SK-N-SH (cell line): ENCODE measurements at regions not wholly inside any gene's neighbourhood (a gene's known extent, or its start where the extent isn't known, plus 50 kb on each side); places are given as distances from the start of the nearest gene placed in this dataset.

ENCODE experiments used
- CTCF ChIA-PET: fragments of 300-600, 350-600 bp; formaldehyde crosslinking; extraction: SDS; loops from one replicate; lab custom pipeline; 2021; lab: Yijun Ruan, JAX
- POLR2A ChIA-PET: fragments of 350-600 bp; sonication (Branson Sonifier 250); formaldehyde crosslinking; extraction: SDS; loops from one replicate; lab custom pipeline; 2020; ENCODE audit warnings: antibody characterized with exemption, inconsistent platforms; lab: Yijun Ruan, JAX
- DNase-seq: peaks from one replicate; pipeline ENCODE4 v3.0.0; 2012
- H2AFZ ChIP-seq: fragments of 200-600 bp; sonication (generic); 2 replicates; pipeline ENCODE4 v1.8.1; 2016; ENCODE audit warnings: antibody characterized with exemption, mild to moderate bottlenecking, low read depth
- H3F3A ChIP-seq: fragments of 200-600 bp; sonication (generic); replicated peaks from 2 replicates; pipeline ENCODE3; 2016; ENCODE audit warnings: antibody characterized with exemption, mild to moderate bottlenecking; ENCODE audit not compliant: insufficient read depth
- H3K27ac ChIP-seq, 2 experiments: fragments of 200-500 bp in 1 of 2; fragments of 200-600 bp in 1 of 2; sonication (Bioruptor generic) in 1 of 2; sonication (generic), shearing (Covaris generic) in 1 of 2; 2 replicates each; pipeline versions ENCODE4 v1.5.1 to v1.6.1; 2014 to 2016; ENCODE audit warnings: low read depth in 2 of 2, inconsistent platforms in 1 of 2, low read length in 1 of 2, mild to moderate bottlenecking in 1 of 2, mixed read lengths in 1 of 2
- H3K27me3 ChIP-seq: fragments of 200-600 bp; sonication (generic), shearing (Covaris generic); 2 replicates; pipeline ENCODE4 v1.6.1; 2016; ENCODE audit warnings: mixed run types; ENCODE audit not compliant: insufficient read depth
- H3K36me3 ChIP-seq, 2 experiments: fragments of 200-500 bp in 1 of 2; fragments of 200-600 bp in 1 of 2; sonication (Bioruptor generic) in 1 of 2; sonication (generic) in 1 of 2; replicated peaks in 1 of 2; 2 replicates each; pipeline versions ENCODE3 to v1.5.1; 2014 to 2016; ENCODE audit warnings: low read length in 1 of 2, mild to moderate bottlenecking in 1 of 2; ENCODE audit not compliant: insufficient read depth in 2 of 2, control insufficient read depth in 1 of 2
- H3K4me1 ChIP-seq, 2 experiments: fragments of 200-500 bp in 1 of 2; fragments of 200-600 bp in 1 of 2; sonication (Bioruptor generic) in 1 of 2; sonication (generic), shearing (Covaris generic) in 1 of 2; 2 replicates each; pipeline versions ENCODE4 v1.5.1 to v1.6.1; 2014 to 2016; ENCODE audit warnings: low read depth in 1 of 2, low read length in 1 of 2, mixed run types in 1 of 2; ENCODE audit not compliant: insufficient read depth in 2 of 2, control insufficient read depth in 1 of 2
- H3K4me2 ChIP-seq: fragments of 200-600 bp; sonication (generic), shearing (Covaris generic); 2 replicates; pipeline ENCODE4 v1.6.1; 2017; ENCODE audit warnings: mixed run types
- H3K4me3 ChIP-seq, 2 experiments: fragments of 200-500 bp in 1 of 2; fragments of 200-600 bp in 1 of 2; sonication (Bioruptor generic) in 1 of 2; sonication (generic), shearing (Covaris generic) in 1 of 2; 2 replicates each; pipeline versions ENCODE4 v1.5.1 to v1.8.1; 2014 to 2016; ENCODE audit warnings: low read depth in 2 of 2, inconsistent platforms in 1 of 2, low read length in 1 of 2, mild to moderate bottlenecking in 1 of 2, mixed read lengths in 1 of 2, moderate library complexity in 1 of 2
- H3K79me2 ChIP-seq: fragments of 200-600 bp; sonication (generic); 2 replicates; pipeline ENCODE4 v1.8.1; 2017; ENCODE audit warnings: mild to moderate bottlenecking; ENCODE audit not compliant: insufficient read depth
- H3K9ac ChIP-seq: fragments of 200-600 bp; sonication (generic); 2 replicates; pipeline ENCODE4 v1.6.1; 2017; ENCODE audit warnings: mixed run types
- H3K9me2 ChIP-seq: fragments of 200-600 bp; sonication (generic); 2 replicates; pipeline ENCODE4 v1.6.1; 2017; ENCODE audit warnings: mixed run types
- H3K9me3 ChIP-seq: fragments of 200-600 bp; sonication (generic); 2 replicates; pipeline ENCODE4 v1.6.1; 2017; ENCODE audit warnings: mixed run types, mild to moderate bottlenecking, moderate library complexity
- H4K20me1 ChIP-seq: fragments of 200-600 bp; sonication (generic); 2 replicates; pipeline ENCODE4 v1.6.1; 2017; ENCODE audit warnings: mild to moderate bottlenecking, mixed run types; ENCODE audit not compliant: insufficient read depth
- CTCF ChIP-seq: fragments of 200-600 bp; sonication (generic); IDR thresholded peaks from 2 replicates; pipeline ENCODE4 v1.6.1; 2017; ENCODE audit warnings: antibody characterized with exemption, mild to moderate bottlenecking, moderate library complexity
- ELF1 ChIP-seq: IDR thresholded peaks from 2 replicates; pipeline ENCODE4 v1.4.0; 2012
- EZH2phosphoT487 ChIP-seq: fragments of 200-600 bp; sonication (generic); IDR thresholded peaks from 2 replicates; pipeline ENCODE4 v1.6.1; 2017; ENCODE audit warnings: low read depth, mixed run types, mild to moderate bottlenecking, antibody characterized with exemption, moderate library complexity, borderline replicate concordance
- FOSL2 ChIP-seq: IDR thresholded peaks from 2 replicates; pipeline ENCODE4 v1.4.0; 2012; ENCODE audit warnings: low read depth, mild to moderate bottlenecking, moderate library complexity, borderline replicate concordance
- GABPA ChIP-seq: IDR thresholded peaks from 2 replicates; pipeline ENCODE4 v1.4.0; 2012; ENCODE audit warnings: low read depth, mild to moderate bottlenecking
- IRF3 ChIP-seq: fragments of 150-350 bp; IDR thresholded peaks from 2 replicates; pipeline ENCODE4 v1.6.1; 2016; ENCODE audit warnings: mild to moderate bottlenecking, low read depth, low read length
- PBX3 ChIP-seq: IDR thresholded peaks from 2 replicates; pipeline ENCODE4; 2012
- RAD21 ChIP-seq: IDR thresholded peaks from 2 replicates; pipeline ENCODE4 v1.6.1; 2012; ENCODE audit warnings: mild to moderate bottlenecking, low read length
- RCOR1 ChIP-seq: fragments of 150-350 bp; IDR thresholded peaks from 2 replicates; pipeline ENCODE4 v1.6.1; 2017; ENCODE audit warnings: antibody characterized with exemption, low read length
- RFX5 ChIP-seq: IDR thresholded peaks from 2 replicates; pipeline ENCODE4 v1.6.1; 2012; ENCODE audit warnings: mild to moderate bottlenecking, improper control_type of control experiment, low read length
- SMC3 ChIP-seq: IDR thresholded peaks from 2 replicates; pipeline ENCODE4 v1.6.1; 2012; ENCODE audit warnings: low read depth, low read length, improper control_type of control experiment
- TCF12 ChIP-seq: IDR thresholded peaks from 2 replicates; pipeline ENCODE4 v1.4.0; 2012
- TEAD4 ChIP-seq: IDR thresholded peaks from 2 replicates; pipeline ENCODE4 v1.4.0; 2012; ENCODE audit warnings: mild to moderate bottlenecking, borderline replicate concordance; ENCODE audit not compliant: insufficient read depth
- USF2 ChIP-seq: fragments of 150-350 bp; IDR thresholded peaks from 2 replicates; pipeline ENCODE4 v1.6.1; 2017; ENCODE audit warnings: antibody characterized with exemption, low read length, low read depth, borderline replicate concordance
- YY1 ChIP-seq: IDR thresholded peaks from 2 replicates; pipeline ENCODE4 v1.4.0; 2012; ENCODE audit warnings: low read depth, mild to moderate bottlenecking
- ZBTB33 ChIP-seq: IDR thresholded peaks from 2 replicates; pipeline ENCODE4 v1.4.0; 2012; ENCODE audit warnings: low read depth, borderline replicate concordance
- WGBS: methylation state at CpG from one replicate; pipeline ENCODE4 v1.1.6; 2017; ENCODE audit warnings: low lambda C conversion rate; 5-methylcytosine and 5-hydroxymethylcytosine counted together

- ChIA-PET CTCF (interaction anchor here (1.0 to 1.3 kb wide), 2 partner anchors 22 to 1970 kb away, joined by 3 read pairs; no protein-coding TSS in a partner anchor), POLR2A (no interaction called here)
- Histone ChIP-seq H3K27me3 (no peaks in the 10 kb centered on the region; the same call in 1 of the 2 replicates), H3K4me2 (no peak overlapping the region), H3K36me3 (no peaks in the 10 kb centered on the region), H4K20me1 (no peaks in the 10 kb centered on the region), H3K27ac (no peak overlapping the region), H2AFZ (no peak overlapping the region), H3K9ac (no peak overlapping the region), H3K9me3 (no peaks in the 10 kb centered on the region), H3K4me3 (no peak overlapping the region), H3K79me2 (no peaks in the 10 kb centered on the region), H3K9me2 (no peaks in the 10 kb centered on the region), H3K4me1 (peaks cover 0 to 8% of the 10 kb centered on the region in 2 experiments; a peak in 1 of 4 replicates), H3F3A (no peaks in the 10 kb centered on the region)
- TF ChIP-seq TCF12 (no peak), ZBTB33 (no peak), RCOR1 (no peak), IRF3 (no peak)
- WGBS = 51% methylated on average over 5 of the region's 5 CpGs
- peak; percentile 4 for DNase-seq
Measured at GRCh38 chr13:104567114-104567513, 1500.9 kb upstream of the SLC10A2 start.

- H3K9me2 ChIP-seq = no peaks in the 10 kb centered on the region
- POLR2A ChIA-PET = no interaction called here
- no peaks in the 10 kb centered on the region; the same call in 1 of the 2 replicates for H3K27me3 ChIP-seq
- no peaks in the 10 kb centered on the region for H3K79me2 ChIP-seq
- H3K4me2 ChIP-seq = no peak overlapping the region
- H3K9me3 ChIP-seq = no peaks in the 10 kb centered on the region
- no peak overlapping the region for H3K27ac ChIP-seq
- no peak overlapping the region for H3K4me3 ChIP-seq
- H3F3A ChIP-seq = no peaks in the 10 kb centered on the region
- WGBS = 67% methylated on average over 4 of the region's 4 CpGs
- H3K4me1 ChIP-seq = peaks cover 0 to 2% of the 10 kb centered on the region in 2 experiments; a peak in 1 of 4 replicates
- no peak overlapping the region for H2AFZ ChIP-seq
- H3K9ac ChIP-seq = no peak overlapping the region
- TF ChIP-seq GABPA = no peak
- no peak for TF ChIP-seq CTCF
- no peak for TF ChIP-seq USF2
- TF ChIP-seq ELF1 = no peak
- no peak for TF ChIP-seq EZH2phosphoT487
- no peak for TF ChIP-seq FOSL2
- no peak for TF ChIP-seq TEAD4
- TF ChIP-seq RAD21 = no peak
- TF ChIP-seq ZBTB33 = no peak
- no peak for TF ChIP-seq YY1
- no peak for TF ChIP-seq SMC3
- no peak for TF ChIP-seq RFX5
- TF ChIP-seq PBX3 = no peak
- TF ChIP-seq, all 33 proteins: peak for 0
- no peaks in the 10 kb centered on the region for H4K20me1 ChIP-seq
- DNase-seq = no peak
- H3K36me3 ChIP-seq = no peaks in the 10 kb centered on the region
- CTCF ChIA-PET = interaction anchor here (1.3 kb wide), 1 partner anchor 1971 kb away, joined by 3 read pairs; no protein-coding TSS in a partner anchor
Measured at GRCh38 chr13:104565888-104566287, 1499.7 kb upstream of the SLC10A2 start.
